ENCODE measurements at regions not wholly inside any gene's neighbourhood (a gene's known extent, or its start where the extent isn't known, plus 50 kb on each side); places are given as distances from the start of the nearest gene placed in this dataset.

DNA sequence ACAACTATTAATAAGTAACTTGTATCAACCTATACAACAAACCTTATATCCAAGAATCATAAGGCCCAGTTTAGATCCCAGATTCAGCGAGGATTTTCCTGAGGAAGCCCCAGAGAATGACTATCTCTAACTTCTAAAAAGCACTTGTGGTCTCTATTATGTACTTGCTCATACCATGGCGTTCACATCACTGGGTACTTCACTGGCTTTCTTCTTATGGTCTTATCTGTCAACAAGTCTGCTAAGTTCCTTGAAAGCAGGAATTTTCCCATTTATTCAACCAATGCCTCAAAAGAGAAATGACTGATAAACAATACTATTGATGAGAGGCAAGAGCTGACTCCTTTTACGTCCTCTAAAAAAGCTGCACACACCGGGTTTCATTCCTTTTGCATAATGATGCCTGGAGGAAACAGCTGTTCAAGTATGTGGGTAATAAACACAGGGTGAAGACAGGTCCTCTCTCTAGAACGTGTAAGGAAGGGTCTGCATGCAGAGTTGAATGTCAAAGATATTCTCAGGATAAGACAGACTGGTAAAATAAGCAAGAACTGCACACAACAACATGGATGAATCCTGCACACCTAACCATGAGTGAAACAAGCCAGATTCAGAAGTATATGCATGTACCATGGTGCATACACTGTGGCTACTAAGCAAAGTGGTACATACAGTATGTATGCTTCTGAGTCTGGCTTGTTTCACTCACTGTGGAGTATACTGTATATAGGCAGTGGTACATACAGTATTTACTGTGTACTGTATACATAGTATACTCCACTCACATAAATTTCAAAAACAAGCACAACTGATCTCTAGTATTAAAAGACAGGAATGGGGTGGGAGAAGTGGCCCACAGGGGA lies 408.7 kb downstream of the SHQ1 start:
- DNase-seq (ENCODE audit: unreplicated experiment) = no peak
- peaks cover 21% of the 10 kb centered on the region for H3K36me3 Mint-ChIP-seq (ENCODE audit: insufficient read depth, unreplicated experiment)
- BruUV-seq (replicated peaks) = no TSS peak
- no peak overlapping the region for H3K27ac Mint-ChIP-seq (ENCODE audit: low read depth, unreplicated experiment)
- H3K27me3 Mint-ChIP-seq (ENCODE audit: insufficient read depth, unreplicated experiment) = no peaks in the 10 kb centered on the region
- no peak overlapping the region for H3K4me3 Mint-ChIP-seq (ENCODE audit: unreplicated experiment)
- CTCF ChIA-PET = interaction anchor here (0.5 kb wide), 1 partner anchor 12 kb away, joined by 3 read pairs; no protein-coding TSS in a partner anchor
- H3K9me3 Mint-ChIP-seq (ENCODE audit: unreplicated experiment) = peaks cover 7% of the 10 kb centered on the region
- intact Hi-C loops (cut with micrococcal nuclease) = no loop called here
- POLR2A ChIA-PET = interaction anchor here (0.7 kb wide), 1 partner anchor 170 kb away, joined by 4 read pairs; no protein-coding TSS in a partner anchor
- H3K4me1 Mint-ChIP-seq (ENCODE audit: insufficient read depth, unreplicated experiment) = peaks cover 38% of the 10 kb centered on the region
- TF ChIP-seq, protein P1, sequence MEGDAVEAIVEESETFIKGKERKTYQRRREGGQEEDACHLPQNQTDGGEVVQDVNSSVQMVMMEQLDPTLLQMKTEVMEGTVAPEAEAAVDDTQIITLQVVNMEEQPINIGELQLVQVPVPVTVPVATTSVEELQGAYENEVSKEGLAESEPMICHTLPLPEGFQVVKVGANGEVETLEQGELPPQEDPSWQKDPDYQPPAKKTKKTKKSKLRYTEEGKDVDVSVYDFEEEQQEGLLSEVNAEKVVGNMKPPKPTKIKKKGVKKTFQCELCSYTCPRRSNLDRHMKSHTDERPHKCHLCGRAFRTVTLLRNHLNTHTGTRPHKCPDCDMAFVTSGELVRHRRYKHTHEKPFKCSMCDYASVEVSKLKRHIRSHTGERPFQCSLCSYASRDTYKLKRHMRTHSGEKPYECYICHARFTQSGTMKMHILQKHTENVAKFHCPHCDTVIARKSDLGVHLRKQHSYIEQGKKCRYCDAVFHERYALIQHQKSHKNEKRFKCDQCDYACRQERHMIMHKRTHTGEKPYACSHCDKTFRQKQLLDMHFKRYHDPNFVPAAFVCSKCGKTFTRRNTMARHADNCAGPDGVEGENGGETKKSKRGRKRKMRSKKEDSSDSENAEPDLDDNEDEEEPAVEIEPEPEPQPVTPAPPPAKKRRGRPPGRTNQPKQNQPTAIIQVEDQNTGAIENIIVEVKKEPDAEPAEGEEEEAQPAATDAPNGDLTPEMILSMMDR (IDR thresholded peaks at IDR 0.05; ENCODE audit: unreplicated experiment) = no peak

DNA sequence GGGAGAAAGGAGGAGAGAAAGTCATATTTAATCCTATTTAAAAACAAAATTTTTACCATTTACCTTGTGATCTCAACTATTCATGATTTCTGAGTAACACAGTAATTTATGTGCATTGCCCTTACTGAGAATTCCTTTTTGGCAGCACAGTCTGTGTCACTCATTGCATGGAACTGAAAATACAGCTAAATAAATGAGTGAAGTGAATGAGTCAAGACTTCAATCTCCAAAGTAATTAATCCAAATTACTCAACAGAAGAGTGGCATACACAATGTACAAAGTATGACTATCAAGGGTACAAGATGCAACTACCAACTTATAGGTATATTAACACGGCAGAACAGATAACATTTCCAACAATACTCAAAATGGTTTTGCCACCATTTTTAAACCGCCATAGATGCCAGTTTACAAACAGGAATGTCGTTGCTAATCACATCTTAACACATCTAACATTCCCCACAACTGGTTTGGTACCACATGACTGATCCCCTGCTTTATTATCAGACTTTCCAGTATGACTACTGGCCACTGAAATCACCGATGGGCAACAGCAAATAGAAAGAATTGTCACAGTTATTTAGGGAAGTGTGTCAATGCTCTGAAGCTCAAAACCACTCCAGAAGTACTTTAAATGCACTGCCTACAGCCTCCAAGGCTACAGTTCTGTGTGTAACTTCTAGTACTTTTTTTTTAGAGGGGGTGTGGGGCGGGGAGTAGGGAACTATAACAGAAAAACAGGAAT lies 410.4 kb downstream of the SHQ1 start:
- no peak for DNase-seq (ENCODE audit: unreplicated experiment)
- Mint-ChIP-seq H3K4me1 (ENCODE audit: insufficient read depth, unreplicated experiment) (peaks cover 32% of the 10 kb centered on the region), H3K36me3 (ENCODE audit: insufficient read depth, unreplicated experiment) (peaks cover 16% of the 10 kb centered on the region), H3K4me3 (ENCODE audit: unreplicated experiment) (no peak overlapping the region), H3K27ac (ENCODE audit: low read depth, unreplicated experiment) (no peak overlapping the region), H3K9me3 (ENCODE audit: unreplicated experiment) (no peaks in the 10 kb centered on the region), H3K27me3 (ENCODE audit: insufficient read depth, unreplicated experiment) (no peaks in the 10 kb centered on the region)
- intact Hi-C loops (cut with micrococcal nuclease) = no loop called here
- POLR2A ChIA-PET = interaction anchor here (0.5 to 1.0 kb wide), 4 partner anchors 12 to 330 kb away, joined by 3 read pairs; no protein-coding TSS in a partner anchor
- CTCF ChIA-PET = interaction anchor here (0.5 kb wide), 1 partner anchor 251 kb away, joined by 4 read pairs; no protein-coding TSS in a partner anchor
- BruUV-seq (replicated peaks) = no TSS peak
- TF ChIP-seq, protein P1 (IDR thresholded peaks at IDR 0.05; ENCODE audit: unreplicated experiment) = no peak

DNA sequence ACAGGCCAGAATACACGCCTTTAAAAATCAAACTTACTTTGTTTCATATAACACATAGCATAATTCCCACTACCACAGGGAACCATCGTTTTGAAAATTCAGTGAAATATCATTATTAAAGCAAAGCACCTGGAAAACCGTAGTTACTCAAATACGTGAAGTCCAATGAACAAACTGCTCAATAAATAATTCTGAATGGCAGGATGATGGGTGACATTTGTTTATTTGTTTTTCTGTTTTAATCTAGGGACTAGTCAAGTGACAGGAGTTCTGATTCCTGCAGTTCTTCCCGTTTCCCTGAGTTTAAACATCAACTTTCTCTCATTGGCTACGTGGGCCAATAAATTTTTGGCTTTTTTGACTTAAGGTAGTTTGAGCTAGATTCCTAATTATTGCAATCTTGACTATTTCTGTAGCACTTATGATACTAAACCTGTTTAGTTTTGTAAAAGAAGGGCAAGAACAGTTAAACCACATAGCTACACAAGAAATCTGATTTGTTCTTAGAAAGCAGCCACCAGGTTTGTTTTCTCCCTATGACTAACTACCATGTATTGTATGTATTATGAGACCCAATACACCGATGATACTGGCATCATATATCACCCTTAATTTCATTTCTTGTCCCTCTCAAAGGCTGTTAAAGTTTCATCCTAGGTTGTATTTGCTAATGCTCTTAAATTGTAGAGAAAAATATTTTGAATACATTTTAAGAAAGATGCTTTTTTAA lies 411.2 kb downstream of the SHQ1 start:
- ChIA-PET CTCF (interaction anchor here (0.5 kb wide), 1 partner anchor 251 kb away, joined by 4 read pairs; no protein-coding TSS in a partner anchor), POLR2A (interaction anchor here (0.9 kb wide), 1 partner anchor 11 kb away, joined by 3 read pairs; no protein-coding TSS in a partner anchor)
- TF ChIP-seq, protein P1 (IDR thresholded peaks at IDR 0.05; ENCODE audit: unreplicated experiment) = no peak
- no peak for DNase-seq (ENCODE audit: unreplicated experiment)
- Mint-ChIP-seq H3K4me1 (ENCODE audit: insufficient read depth, unreplicated experiment) (peaks cover 32% of the 10 kb centered on the region), H3K36me3 (ENCODE audit: insufficient read depth, unreplicated experiment) (peaks cover 16% of the 10 kb centered on the region), H3K27ac (ENCODE audit: low read depth, unreplicated experiment) (no peak overlapping the region), H3K27me3 (ENCODE audit: insufficient read depth, unreplicated experiment) (no peaks in the 10 kb centered on the region), H3K4me3 (ENCODE audit: unreplicated experiment) (no peak overlapping the region), H3K9me3 (ENCODE audit: unreplicated experiment) (no peaks in the 10 kb centered on the region)
- intact Hi-C loops (cut with micrococcal nuclease) = no loop called here
- BruUV-seq (replicated peaks) = no TSS peak

Measured in MCF 10A (cell line).